Hematopoietic multipotent progenitor cell treated with erythropoietin and hydrocortisone succinate and interleukin-3 and kit ligand, for 15 days (in vitro differentiated cells): ENCODE measurements at regions not wholly inside any gene's neighbourhood (a gene's known extent, or its start where the extent isn't known, plus 50 kb on each side); places are given as distances from the start of the nearest gene placed in this dataset.

Experiments
- DNase-seq: peaks from one replicate; pipeline ENCODE4 v3.0.0-alpha.2; 2015; ENCODE audit warnings: low spot score

- no peak for DNase-seq
Observed at GRCh38 chr5:96588539-96588938, 73.6 kb upstream of the CAST start.

- no peak for DNase-seq
Observed at GRCh38 chr5:96590796-96591195, 71.4 kb upstream of the CAST start.

DNA sequence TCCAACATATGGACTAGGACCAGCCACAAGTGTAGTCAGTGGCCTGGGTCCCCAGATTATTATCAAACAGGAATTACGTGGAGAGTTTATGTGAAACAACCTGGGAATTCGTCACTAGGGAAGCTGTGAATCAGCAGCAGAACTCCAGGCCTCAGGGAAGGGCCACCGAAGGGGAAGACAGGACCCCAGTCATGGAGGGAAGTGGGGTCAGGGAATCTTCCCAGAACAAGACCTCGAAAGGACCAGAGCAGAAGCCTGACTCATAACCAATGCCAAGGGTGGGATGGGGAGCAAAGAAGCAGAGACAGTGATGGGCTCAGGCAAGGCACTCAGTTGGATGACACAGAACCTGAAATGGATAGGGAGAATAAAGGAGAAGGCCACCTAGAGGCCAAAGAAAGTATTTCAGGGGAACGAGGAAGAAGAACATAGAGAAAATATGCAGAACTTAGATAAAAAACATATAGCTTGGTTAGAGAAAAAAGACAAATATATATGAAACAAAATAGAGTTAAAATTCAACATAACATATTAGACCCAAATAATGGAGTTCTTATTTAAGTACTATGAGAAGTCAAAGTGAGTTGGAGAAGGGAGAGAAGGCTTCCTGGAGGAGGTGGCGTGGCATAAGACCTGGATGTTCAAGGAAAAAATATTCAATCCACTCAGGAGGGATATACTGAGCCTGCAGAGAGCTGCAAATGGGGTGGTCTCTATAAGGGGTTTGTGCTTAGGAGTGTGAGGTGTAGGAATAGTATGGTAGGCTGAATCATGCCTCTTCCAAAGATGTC, 66.7 kb upstream of the CAST start:
- DNase-seq, result peak; percentile 22

DNA sequence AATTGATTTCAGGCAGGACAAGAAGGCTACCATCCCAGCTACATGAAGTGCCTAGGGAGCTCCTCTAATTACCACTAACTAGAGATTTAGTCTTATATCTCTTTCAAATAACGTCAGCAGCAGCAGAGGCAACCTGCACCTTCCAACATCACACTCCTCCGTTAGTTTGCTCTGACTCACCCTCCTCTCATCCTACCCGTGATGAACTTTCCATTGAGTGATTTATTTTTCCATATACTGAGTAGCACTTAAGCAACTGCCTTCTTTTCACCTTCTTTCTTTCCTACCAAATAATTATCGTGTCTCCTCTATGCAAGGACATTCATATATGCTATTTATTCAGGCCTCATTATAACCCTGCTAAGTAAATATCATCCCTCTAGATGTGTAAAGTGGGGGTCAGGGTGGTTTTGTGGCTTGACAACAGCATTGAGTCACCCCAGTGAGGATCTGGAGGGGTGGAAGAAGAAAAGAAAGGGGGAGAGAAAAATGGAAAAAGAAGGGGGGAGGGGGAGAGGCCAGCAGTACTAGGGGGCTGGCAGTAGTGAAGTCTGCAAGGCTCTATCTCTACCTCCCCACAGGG, 64.6 kb upstream of the CAST start:
- no peak for DNase-seq

DNA sequence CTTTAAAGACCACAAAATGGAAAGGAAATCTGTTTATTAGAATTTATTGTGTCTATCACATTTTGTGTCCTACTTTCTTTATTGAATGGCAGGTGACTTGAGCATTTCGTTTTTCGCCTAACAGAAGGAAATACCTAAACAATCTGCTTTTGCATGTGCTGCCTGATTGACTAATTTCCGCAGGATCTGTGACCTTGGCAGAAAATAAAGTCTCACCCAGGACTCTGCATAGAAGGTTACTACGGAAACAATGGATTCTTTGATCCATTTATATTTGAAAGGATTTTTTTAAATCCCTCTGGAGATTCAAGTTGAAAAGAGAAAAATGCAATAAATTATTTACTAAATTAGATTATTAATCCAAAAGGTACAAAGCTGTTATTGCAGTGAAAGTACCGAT, 61.0 kb upstream of the CAST start:
- DNase-seq, result no peak

- DNase-seq, result peak; percentile 64
Observed at GRCh38 chr5:96601715-96602244, 60.4 kb upstream of the CAST start.

DNA sequence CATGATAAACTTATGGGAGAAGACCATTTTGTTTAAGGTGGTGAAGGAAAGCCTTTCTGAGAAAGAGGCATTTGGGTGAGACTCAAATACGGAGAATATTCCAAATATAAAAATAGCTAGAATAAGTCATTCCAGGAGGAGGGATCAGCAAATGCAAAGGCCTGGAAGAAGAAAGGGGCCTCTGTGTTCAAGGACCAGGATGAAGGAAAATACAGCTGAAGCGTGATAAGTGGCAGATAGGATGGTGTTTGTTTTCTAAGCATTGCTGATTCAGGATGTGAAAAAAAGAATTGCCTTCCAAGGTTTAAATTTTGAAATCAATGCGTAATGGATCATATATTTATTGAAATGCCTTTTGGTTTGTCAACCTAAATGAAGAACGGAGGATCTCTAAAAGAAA, 59.4 kb upstream of the CAST start:
- DNase-seq, result no peak

- DNase-seq, result no peak
Observed at GRCh38 chr5:96605144-96605837, 56.9 kb upstream of the CAST start.

DNA sequence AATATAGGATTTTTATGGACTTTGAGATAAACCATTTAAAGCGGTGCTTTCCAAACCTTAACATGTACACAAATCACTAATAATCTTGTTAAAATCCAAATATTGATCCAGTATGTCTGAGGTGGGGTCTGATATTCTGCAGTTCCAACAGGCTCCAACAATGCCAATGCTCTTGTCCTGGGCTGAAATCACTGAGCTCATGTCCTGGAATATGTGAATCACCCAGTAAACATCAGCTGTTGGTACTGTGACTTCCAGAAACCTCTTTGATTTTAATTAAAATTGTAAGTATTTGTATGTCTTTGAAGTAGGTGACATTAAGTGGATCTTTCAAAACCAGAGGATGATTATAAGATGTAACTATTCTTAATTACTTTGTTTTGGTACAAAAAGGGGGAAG, 52.8 kb upstream of the CAST start:
- DNase-seq, result no peak

- no peak for DNase-seq
Observed at GRCh38 chr5:96610747-96611146, 51.4 kb upstream of the CAST start.

- DNase-seq, result no peak
Observed at GRCh38 chr5:96611946-96612345, 50.2 kb upstream of the CAST start.
